ENCODE measurements at regions not wholly inside any gene's neighbourhood (a gene's known extent, or its start where the extent isn't known, plus 50 kb on each side); places are given as distances from the start of the nearest gene placed in this dataset.

- no peak for DNase-seq
- intact Hi-C loops (cut with DNase I; ENCODE audit: low total_unique reads), result no loop called here
- Histone ChIP-seq H3K4me3 (no peak overlapping the region), H3K4me1 (no peaks in the 10 kb centered on the region), H3K36me3 (no peaks in the 10 kb centered on the region), H3K27ac (no peak overlapping the region), H3K9me3 (peaks cover 0 to 3% of the 10 kb centered on the region in 2 donors), H3K27me3 (no peaks in the 10 kb centered on the region)
- no peak for TF ChIP-seq POLR2A (IDR thresholded peaks at IDR 0.05)
- TF ChIP-seq CTCF (IDR thresholded peaks at IDR 0.05), result no peak
These were observed 358.1 kb upstream of the CRIM1 start for GRCh38 chr2:35997488-35997887.

- intact Hi-C loops (cut with DNase I; ENCODE audit: low total_unique reads), result no loop called here
- no peak for DNase-seq
- Histone ChIP-seq H3K27me3 (no peaks in the 10 kb centered on the region), H3K4me1 (no peaks in the 10 kb centered on the region), H3K36me3 (no peaks in the 10 kb centered on the region), H3K9me3 (peaks cover 0 to 3% of the 10 kb centered on the region in 2 donors), H3K4me3 (no peak overlapping the region), H3K27ac (no peak overlapping the region)
- TF ChIP-seq CTCF (IDR thresholded peaks at IDR 0.05) (no peak), POLR2A (IDR thresholded peaks at IDR 0.05) (no peak)
These were observed 366.1 kb upstream of the CRIM1 start for GRCh38 chr2:35989503-35989902.

GRCh38 chr2:35989040-35989439 is 366.5 kb upstream of the CRIM1 start:
- no peaks in the 10 kb centered on the region for H3K4me1 ChIP-seq
- H3K9me3 ChIP-seq, result peaks cover 0 to 3% of the 10 kb centered on the region in 2 donors
- no peaks in the 10 kb centered on the region for H3K27me3 ChIP-seq
- intact Hi-C loops (cut with DNase I; ENCODE audit: low total_unique reads), result no loop called here
- TF ChIP-seq POLR2A (IDR thresholded peaks at IDR 0.05) (no peak), CTCF (IDR thresholded peaks at IDR 0.05) (no peak)
- no peak overlapping the region for H3K4me3 ChIP-seq
- no peaks in the 10 kb centered on the region for H3K36me3 ChIP-seq
- DNase-seq, result no peak
- H3K27ac ChIP-seq, result no peak overlapping the region

- no peaks in the 10 kb centered on the region for H3K27me3 ChIP-seq
- H3K4me3 ChIP-seq, result no peak overlapping the region
- H3K36me3 ChIP-seq, result no peaks in the 10 kb centered on the region
- H3K4me1 ChIP-seq, result no peaks in the 10 kb centered on the region
- TF ChIP-seq POLR2A (IDR thresholded peaks at IDR 0.05), result no peak
- intact Hi-C loops (cut with DNase I; ENCODE audit: low total_unique reads), result no loop called here
- H3K27ac ChIP-seq, result no peak overlapping the region
- DNase-seq, result no peak
- no peaks in the 10 kb centered on the region for H3K9me3 ChIP-seq
These were observed 368.7 kb upstream of the CRIM1 start for GRCh38 chr2:35986871-35987270.

GRCh38 chr2:35978218-35978617 is 377.4 kb upstream of the CRIM1 start:
- TF ChIP-seq POLR2A (IDR thresholded peaks at IDR 0.05), result no peak
- no peak for TF ChIP-seq CTCF (IDR thresholded peaks at IDR 0.05)
- no peak overlapping the region for H3K4me3 ChIP-seq
- no peaks in the 10 kb centered on the region for H3K27me3 ChIP-seq
- no peaks in the 10 kb centered on the region for H3K36me3 ChIP-seq
- intact Hi-C loops (cut with DNase I; ENCODE audit: low total_unique reads), result no loop called here
- H3K4me1 ChIP-seq, result no peaks in the 10 kb centered on the region
- H3K27ac ChIP-seq, result no peak overlapping the region
- H3K9me3 ChIP-seq, result no peaks in the 10 kb centered on the region
- DNase-seq, result no peak

GRCh38 chr2:35976611-35977010 is 379.0 kb upstream of the CRIM1 start:
- Histone ChIP-seq H3K27me3 (no peaks in the 10 kb centered on the region), H3K36me3 (no peaks in the 10 kb centered on the region), H3K9me3 (no peaks in the 10 kb centered on the region), H3K4me1 (no peaks in the 10 kb centered on the region), H3K4me3 (no peak overlapping the region), H3K27ac (no peak overlapping the region)
- no peak for DNase-seq
- no peak for TF ChIP-seq CTCF (IDR thresholded peaks at IDR 0.05)
- no peak for TF ChIP-seq POLR2A (IDR thresholded peaks at IDR 0.05)
- intact Hi-C loops (cut with DNase I; ENCODE audit: low total_unique reads), result no loop called here

Data from uterus (tissue), 3 donors.